ENCODE measurements at regions not wholly inside any gene's neighbourhood (a gene's known extent, or its start where the extent isn't known, plus 50 kb on each side); places are given as distances from the start of the nearest gene placed in this dataset.

GRCh38 chr20:17844549-17845298, 123.9 kb downstream of the SNX5 start:
- DNase-seq (ENCODE audit: extremely low read depth in 1 of 11, low read depth in 9 of 11, low spot score in 4 of 11): no peak

DNA sequence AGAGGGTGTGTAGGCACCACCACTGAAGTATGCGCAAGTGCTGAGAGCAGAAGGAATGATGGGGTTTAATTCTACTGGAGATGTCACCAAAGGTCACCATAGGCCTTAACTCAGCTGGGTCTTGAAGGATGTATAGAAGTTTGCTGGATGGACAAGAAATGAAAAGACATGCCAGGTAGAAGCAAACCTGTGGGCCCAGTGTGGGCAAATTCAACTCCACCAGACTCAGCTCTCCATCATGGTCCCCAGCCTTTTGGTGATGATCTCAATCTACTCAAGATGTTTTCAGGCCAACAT, 124.5 kb downstream of the SNX5 start:
- no peak for DNase-seq (ENCODE audit: extremely low read depth in 1 of 11, low read depth in 9 of 11, low spot score in 4 of 11)

DNA sequence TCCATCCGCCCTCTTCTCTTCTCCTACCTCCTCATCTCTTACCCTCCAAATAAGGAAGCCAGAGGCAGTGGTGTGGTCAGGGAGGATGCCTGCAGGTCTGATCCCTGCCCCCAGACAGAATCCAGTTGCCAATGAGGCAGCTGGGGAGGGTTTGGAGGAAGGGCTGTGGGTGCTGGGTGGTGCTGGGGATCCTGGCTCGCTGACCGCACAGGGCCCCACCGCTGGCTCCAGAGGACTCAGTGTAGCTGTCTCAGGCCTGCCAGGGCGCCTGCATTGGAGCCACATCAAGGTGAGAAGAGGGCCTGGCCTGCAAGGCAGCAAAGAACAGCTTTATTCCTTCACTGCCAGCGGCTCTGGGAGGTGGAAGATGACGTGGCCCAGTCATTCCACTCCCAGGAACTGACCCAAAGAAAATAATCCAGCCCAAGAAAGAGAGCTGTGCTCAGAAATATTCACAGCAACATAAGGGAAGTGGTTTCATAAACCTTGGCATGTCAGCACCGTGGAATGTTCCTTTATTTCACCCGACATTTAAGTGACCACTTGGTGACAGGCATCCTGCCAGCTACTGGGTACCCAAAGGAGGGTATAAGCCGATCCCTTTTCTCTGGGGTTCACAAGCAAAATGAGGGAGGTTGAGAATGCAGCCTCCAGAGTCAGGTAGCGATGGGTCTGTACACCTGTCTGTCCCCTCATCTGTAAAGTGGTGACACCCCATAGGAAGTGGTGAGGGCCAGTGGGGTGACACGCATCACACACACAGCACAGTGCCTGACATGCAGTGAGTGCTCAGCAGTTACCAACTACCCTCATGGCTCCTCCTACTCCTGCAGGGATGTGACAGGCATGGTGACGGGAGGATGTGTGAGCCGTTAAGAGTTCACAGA, 125.1 kb downstream of the SNX5 start:
- DNase-seq (ENCODE audit: extremely low read depth in 1 of 11, low read depth in 9 of 11, low spot score in 4 of 11): peak in 2 of 11 donors; percentile 56 to 65

DNA sequence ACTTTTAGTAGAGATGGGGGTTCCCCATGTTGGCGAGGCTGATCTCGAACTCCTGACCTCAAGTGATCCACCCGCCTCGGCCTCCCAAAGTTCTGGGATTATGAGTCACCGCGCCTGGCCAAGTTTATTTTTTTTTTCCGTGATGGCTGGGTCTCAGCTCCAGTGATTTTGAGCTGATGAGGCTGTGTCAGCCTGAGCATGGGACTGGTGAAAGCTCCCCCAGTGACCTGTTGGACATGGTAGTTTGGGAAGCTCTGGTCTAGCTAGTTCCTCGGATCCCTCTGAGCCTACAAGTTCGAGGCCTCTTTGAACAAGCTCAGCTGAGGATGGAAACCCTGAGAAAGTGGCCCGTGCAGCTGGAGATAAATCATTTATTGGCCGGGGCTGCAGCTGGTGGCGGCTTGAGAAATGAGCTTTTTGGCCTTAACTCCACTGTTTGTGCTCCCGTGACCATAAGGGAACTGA, 126.8 kb downstream of the SNX5 start:
- DNase-seq (ENCODE audit: extremely low read depth in 1 of 11, low read depth in 9 of 11, low spot score in 4 of 11): peak in 5 of 11 donors; percentile 38 to 71 (median 64)

DNA sequence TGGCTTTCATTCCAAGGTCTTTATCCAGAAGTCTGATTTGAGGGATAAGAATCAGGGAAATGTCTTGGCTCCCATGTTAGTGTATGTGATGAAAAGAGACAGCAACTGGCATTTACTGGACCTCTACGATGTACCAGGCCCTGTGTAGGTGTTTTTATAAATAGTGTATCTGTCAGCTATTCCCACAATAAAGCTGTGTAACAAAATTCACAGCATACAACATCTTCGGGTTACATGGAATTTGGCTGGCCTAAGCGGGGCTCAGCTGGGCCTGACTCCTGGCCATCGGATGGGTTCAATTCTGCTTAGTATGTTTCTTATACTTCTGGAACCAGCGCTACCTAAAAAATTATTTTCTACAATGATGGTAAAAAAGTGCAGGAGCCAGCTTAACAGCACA, 128.2 kb downstream of the SNX5 start:
- DNase-seq (ENCODE audit: extremely low read depth in 1 of 11, low read depth in 9 of 11, low spot score in 4 of 11): no peak

DNA sequence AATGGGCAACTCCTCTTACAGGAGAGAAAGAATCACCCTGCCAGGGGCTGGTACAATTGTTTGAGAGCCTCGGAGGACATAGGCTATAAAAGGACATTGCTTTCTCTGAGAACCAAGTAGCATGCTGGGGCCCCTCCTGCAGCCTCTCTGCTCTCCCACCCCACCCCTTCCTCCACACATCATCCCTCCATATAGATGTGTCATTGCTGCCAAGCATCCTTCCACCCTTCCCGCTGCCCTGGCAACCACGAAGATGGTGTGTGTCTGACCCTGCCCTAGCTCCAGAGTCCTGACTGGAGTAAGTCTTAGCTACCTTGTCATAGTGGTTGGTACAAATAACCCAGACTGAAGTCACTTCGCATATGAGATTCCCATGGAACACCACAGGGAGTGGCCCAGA, 129.7 kb downstream of the SNX5 start:
- DNase-seq (ENCODE audit: extremely low read depth in 1 of 11, low read depth in 9 of 11, low spot score in 4 of 11): no peak

GRCh38 chr20:17837179-17837578, 131.4 kb downstream of the SNX5 start:
- DNase-seq (ENCODE audit: extremely low read depth in 1 of 11, low read depth in 9 of 11, low spot score in 4 of 11): no peak

GRCh38 chr20:17836303-17836861, 132.2 kb downstream of the SNX5 start:
- peak in 9 of 11 donors; percentile 50 to 78 (median 65) for DNase-seq (ENCODE audit: extremely low read depth in 1 of 11, low read depth in 9 of 11, low spot score in 4 of 11)

DNA sequence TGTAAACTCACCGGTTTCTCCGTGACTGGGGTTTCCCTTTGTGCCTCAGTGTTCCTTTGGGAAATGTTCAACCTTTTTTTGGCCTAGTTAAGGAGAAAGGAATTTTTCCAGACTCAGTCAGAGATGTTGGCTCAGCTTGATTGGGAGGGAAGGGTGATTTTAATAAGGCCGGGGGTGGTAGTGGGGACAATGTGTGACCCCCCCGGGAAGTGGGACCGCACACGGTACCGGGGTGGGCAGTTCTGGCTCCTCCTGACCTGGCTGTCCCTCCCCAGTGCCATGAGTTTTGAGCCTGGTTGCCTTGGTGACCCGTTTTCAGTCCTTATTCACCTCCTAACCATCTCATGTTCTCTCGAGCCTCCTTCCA, 132.7 kb downstream of the SNX5 start:
- no peak for DNase-seq (ENCODE audit: extremely low read depth in 1 of 11, low read depth in 9 of 11, low spot score in 4 of 11)

- DNase-seq (ENCODE audit: extremely low read depth in 1 of 11, low read depth in 9 of 11, low spot score in 4 of 11): no peak
Observed at GRCh38 chr20:17835240-17835933, 133.2 kb downstream of the SNX5 start.

GRCh38 chr20:17834804-17835203, 133.8 kb downstream of the SNX5 start:
- no peak for DNase-seq (ENCODE audit: extremely low read depth in 1 of 11, low read depth in 9 of 11, low spot score in 4 of 11)

DNA sequence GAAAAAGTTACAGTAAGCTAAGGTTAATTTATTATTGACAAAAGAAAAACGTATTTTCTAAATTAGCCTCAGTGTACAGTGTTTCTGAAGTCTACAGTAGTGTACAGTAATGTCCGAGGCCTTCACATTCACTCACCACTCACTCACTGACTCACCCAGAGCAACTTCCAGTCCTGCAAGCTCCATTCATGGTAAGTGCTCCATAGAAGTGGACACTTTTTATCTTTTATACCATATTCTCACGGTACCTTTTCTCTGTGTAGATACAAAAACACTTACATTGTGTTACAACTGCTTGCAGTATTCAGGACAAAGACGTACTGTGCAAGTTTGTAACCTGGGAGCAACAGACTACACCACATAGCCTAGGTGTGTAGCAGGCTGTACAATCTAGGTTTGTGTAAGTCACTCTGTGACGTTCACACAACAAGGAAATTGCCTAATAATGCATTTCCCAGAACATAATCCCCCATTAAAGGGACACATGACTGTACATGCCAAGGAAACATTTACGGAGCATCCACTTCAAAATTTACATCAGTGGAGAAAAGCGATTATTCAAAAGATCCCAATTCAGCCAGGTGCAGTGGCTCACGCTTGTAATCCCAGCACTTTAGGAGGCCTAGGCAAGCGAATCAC, 133.4 kb downstream of the BANF2 start:
- DNase-seq (ENCODE audit: extremely low read depth in 1 of 11, low read depth in 9 of 11, low spot score in 4 of 11): no peak

- DNase-seq (ENCODE audit: extremely low read depth in 1 of 11, low read depth in 9 of 11, low spot score in 4 of 11): no peak
Observed at GRCh38 chr20:17832236-17832915, 132.6 kb downstream of the BANF2 start.

GRCh38 chr20:17828598-17829144, 128.9 kb downstream of the BANF2 start:
- no peak for DNase-seq (ENCODE audit: extremely low read depth in 1 of 11, low read depth in 9 of 11, low spot score in 4 of 11)

DNA sequence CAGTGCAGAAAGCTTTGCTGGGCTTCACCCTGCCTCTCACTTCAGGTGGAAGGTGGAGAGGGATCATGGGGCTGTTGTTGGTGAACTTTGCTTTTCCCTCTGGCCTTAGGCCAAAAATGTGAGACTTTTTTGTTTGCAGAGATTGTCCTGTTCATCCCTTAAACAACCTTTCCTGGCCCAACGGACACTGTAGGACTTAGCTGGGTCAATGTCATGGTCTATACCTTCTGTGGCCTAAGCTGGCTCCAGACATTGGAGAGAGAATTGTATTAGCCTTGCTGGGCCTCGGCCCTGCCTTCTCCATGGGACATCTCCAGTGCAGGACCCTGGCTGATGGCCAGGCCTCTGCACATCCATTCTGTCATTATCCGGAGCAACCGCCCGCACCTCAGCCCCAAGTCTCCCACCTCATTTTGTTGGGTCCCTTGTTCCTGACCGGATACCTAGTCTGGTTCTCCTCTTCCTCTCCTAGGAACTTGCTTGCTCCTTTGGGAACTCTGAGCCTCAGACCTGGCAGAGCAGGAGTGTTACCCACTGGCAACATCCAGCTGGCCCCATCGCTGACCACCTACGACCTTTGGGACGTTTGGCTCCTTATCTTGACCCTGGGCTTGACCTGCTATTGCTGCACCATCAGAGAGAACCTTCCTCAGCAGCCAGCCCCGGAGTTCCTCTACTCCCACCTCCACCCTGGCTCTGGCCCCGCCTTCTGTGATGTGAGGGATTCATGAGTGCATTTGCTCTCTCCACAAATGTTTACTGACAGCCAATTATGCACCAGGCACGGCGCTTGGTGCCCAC, 128.2 kb downstream of the BANF2 start:
- no peak for DNase-seq (ENCODE audit: extremely low read depth in 1 of 11, low read depth in 9 of 11, low spot score in 4 of 11)

DNA sequence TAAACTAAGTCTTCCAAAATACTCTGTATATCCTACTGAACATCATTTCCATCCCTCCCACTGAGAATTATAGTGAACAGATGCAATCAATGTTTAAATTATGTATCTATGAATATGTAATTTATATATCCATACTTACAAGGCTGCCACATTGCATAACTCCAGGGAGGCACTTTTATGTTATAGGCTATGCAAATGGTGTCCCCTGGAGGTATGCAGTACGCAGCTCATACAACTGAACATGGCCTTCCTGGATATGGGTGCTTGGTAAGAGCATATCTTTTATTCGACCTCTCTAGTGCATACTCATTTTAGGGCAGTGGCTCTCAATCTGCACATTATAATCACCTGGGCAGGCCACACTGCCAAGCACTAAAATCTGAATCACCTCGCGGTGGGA, 127.3 kb downstream of the BANF2 start:
- no peak for DNase-seq (ENCODE audit: extremely low read depth in 1 of 11, low read depth in 9 of 11, low spot score in 4 of 11)

- no peak for DNase-seq (ENCODE audit: extremely low read depth in 1 of 11, low read depth in 9 of 11, low spot score in 4 of 11)
Observed at GRCh38 chr20:17825960-17826843, 126.4 kb downstream of the BANF2 start.
